GM18873 (cell line): ENCODE measurements at regions not wholly inside any gene's neighbourhood (a gene's known extent, or its start where the extent isn't known, plus 50 kb on each side); places are given as distances from the start of the nearest gene placed in this dataset.
"Not testable (repeated sequence)": the region's sequence is repeated elsewhere in the genome, so short reads cannot be mapped to it uniquely, and the experiment has no call there.

Source experiments
- ATAC-seq: cut with Tn5 transposase; IDR thresholded peaks from one replicate; pipeline ENCODE4 v1.9.1; 2021; ENCODE audit warnings: mild to moderate bottlenecking, moderate library complexity, moderate number of reproducible peaks; ENCODE audit not compliant: unreplicated experiment, low FRiP score

DNA sequence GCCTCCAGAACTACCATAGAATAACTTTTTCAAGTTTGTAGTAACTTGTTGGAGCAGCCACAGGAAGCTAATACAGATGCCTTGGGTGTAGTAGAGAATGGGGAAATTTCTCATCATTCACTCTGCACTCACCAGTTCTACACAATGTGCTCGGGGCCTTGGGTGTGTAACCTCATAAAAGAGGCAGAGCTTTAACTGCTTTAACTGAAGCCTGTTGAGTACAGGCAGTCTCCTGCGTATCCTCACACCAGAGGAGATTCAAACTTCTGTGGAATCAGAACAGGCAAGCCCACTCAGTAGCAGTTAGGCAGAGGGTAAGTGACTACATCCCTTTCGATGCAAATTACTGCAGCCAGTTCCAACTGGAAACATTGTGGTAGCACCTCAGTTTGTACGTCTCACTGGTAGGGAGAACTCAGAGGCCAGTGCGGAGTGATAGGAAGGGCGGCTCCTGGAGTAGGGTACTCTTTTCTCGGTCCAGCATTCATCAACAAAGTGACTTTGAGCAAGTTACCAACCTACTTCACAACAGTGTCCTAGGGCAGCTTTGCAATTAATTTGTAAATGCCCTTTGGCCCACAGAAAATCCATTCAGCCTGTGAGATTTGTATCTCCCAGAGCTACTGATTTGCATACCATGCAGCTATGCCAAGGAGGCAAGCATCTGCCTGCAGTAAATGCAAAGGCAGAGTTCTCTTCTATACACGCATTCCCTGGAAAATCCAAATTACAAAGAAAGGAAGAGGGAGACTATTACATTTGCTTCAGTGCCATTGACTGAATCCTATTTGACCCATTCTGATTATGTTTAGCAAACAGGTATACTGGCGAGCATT, 904.3 kb downstream of the DIAPH3 start:
- ATAC-seq, result no peak

DNA sequence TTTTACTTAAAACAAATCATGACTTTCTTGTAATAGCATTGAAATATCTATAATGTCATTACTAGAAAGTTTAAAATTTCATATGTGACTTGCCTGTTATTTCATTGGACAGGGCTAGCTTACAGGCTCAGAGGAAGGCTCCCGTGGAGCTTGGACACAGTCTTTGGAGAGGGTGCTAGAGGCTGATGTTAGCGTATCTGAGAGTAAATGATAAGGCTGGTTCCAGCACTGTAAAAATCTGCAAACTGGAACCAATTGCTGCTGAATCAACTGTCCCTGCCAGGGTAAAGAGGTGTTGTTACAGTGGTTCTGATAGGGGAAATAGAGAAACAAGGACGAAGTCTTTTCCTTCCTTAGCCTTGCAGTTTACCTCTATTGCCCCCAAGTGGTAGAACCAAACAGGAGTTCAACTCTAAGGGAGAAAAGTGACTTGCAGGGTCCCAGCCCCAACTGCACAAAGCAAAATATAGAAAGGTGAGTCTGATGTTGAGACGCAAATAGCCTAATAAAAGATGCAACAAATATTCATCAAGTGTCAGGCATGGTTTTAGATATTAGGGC, 901.7 kb downstream of the DIAPH3 start:
- ATAC-seq, result no peak

DNA sequence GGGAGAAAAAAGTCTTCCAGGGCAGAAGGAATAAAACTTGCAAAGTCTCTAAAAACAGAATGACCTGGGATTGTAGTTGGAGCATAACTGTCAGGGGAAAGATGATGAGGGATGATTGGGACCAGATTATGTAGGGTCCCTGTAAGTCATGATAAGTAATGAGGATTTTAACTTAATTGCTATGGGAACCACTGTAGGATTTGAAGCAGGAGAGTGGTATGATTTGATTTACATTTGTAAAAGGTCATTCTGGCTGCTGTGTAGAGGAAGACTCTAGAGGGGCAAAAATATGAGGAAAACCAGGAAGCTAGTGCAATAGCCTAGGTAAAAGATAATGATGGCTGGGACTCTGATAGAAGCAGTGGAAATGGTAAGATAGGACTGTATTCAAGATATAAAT, 900.2 kb downstream of the DIAPH3 start:
- no peak for ATAC-seq

DNA sequence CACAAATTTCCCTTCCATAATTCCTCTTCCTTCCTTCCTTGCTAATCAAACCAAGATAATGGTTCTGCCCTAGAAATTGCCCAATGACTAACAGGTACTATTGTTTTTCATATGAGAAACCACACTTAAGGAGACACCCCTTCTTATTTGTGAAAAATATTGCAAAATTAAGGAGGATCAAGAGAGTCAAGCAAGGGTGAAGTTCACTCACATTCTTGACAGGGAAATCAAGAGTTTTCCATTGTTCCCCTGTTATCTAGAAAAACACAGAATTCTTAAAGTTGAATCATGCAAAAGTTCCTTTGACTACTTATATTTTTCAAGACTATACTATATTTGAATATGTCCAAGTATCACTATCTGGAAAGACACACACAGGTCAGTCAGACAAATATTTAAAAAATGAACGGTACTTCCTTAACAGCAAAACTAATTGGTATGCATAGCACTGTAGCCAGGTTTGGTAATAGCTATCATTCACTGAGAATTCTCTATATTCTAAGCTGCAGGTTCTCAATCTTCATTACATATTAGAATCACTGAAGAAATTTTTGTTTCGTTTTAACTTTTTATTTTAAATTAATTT, 897.2 kb downstream of the DIAPH3 start:
- ATAC-seq, result no peak

DNA sequence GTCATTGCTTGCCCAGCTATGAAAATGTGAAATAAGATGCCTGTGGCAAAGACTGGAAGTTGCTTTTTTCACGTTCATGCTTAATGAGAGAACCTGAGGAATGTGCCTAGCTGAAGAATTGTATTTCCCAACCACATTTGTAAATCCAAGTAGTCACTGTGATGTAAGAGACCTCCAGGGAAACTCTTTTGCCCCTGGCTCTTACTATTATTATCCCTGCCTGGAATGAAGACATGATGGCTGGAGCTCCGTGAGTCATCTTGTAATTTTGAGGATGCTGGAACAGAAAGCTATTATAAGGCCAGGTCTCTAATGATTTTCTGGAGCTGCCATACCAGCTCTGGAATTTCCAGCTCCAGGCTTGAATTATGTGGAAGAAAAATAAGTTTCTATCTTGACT, 894.3 kb downstream of the DIAPH3 start:
- ATAC-seq, result no peak

DNA sequence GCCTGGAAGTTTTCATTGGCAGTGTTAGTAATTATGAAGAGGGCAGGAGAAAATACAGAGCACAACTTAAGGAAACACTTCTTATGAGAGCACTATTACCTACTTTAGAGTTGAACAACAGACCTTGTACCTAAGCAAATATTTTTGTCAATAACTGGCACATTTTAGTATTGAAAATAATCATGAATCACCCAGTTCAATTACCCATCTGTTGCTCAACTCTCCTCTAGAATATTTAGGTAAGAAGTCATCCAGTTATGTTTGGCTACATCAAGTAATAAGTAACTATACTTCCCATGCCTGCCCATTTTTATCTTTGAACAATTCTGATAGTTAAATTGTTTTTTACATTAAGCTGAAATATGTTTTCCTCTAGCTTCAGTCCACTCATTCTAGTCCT, 893.4 kb downstream of the DIAPH3 start:
- ATAC-seq, result no peak

DNA sequence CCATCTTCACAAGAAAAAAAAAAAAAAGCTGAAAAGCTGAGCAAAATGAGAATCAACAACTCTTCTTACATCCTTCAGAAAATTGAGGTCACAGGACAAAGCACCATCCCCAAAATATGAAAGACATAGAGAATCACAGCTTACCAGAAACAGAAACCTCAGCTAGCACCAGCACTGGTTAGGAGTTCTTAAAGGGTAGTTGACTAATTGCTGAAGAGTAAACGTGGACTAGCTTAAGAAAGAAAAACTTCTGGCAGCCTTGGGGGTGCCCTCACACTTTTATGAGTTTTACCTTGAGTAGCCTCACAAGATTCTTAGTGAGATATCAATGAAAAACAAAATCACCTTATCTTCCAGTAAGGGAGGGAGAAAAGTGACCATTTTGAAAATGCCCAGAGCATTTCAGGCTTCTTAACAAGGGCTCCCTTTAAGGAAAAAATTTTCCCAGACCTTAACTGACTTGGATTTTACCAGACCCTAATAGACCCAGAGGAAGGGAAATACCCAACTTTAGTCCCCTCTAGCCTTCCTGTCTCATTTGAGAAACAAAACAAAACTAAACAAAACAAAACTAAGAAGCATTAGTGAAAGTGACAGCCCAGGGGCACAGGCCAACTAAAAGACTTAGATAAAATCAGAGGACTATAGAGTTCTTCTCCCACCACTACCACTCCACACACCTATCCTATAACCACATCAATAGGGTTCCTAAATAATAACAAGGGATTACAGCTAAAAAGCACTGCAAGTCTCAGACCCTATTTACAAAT, 888.6 kb downstream of the DIAPH3 start:
- no peak for ATAC-seq

DNA sequence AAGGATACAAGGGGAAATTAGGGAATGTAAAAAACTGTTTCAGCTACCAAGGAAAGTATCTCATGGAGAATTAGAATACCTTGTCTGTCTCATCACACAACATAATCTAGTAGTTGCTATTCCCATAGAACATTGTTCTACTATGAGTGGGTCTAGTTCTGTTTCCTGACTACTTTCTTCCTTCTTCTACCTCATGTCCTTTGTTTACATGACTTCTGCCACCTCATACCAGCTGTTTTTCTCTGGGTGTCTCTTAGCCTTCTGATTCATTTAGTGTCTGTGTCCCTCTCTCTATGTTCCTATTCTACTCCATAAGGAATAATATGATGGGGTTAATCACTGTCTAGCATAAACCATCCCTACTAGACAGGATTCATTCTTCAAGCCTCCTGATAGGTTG, 887.3 kb downstream of the DIAPH3 start:
- no peak for ATAC-seq

DNA sequence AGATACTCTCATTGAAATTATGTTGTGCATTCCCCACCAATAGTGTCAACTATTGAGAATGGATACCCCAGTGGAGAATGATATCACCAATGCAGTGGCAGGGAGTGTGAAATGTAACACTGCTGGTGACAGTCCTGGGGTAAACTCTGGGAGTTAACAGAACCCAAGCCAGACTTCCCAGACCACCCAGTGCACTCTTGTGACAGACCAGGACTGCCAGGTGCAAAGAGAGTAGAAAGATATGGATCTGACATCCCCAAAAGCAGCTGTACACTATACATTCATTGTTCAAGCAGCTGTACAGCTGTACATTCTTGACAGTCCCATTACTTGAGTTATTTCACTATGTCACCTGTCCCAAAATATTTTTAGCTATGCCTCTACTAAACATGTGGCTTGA, 886.6 kb downstream of the DIAPH3 start:
- ATAC-seq, result no peak

DNA sequence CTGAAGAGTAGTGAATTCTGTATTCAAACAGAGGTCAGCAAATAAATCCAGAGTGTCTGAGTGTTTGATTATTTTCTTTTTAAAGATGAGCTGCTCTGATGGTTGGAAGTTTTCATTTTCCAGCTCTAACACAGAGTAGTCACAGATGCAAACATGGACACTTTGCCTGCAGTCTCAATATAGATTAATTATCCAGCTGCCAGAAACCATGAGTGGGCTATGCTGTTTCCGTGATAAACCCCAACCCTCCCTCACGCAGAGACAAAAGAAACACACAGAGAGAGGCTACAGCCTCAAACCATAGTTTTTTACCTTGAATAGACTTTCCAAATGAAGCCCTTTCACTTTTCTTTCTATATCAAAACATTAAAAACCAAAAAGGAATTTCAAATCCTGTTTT, 884.7 kb downstream of the DIAPH3 start:
- no peak for ATAC-seq

DNA sequence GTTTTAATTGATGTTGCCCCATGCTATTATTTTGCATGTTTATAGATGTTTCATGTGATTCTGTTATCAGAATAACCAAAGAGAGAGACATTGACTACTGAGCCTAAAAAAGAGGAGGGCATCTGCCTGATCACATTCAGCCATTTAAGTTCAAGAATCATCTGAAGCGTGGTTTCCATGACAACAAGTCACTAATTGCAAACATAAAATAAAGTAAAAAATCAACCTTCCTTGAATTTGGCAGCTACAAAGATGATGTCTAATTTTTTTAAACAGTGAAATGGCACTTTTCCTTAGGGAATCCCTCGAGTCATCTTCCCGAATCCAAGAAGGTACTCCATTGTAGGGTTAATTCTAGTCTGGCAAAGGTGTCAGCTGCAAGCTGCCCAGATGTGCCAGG, 884.2 kb downstream of the DIAPH3 start:
- ATAC-seq, result no peak

DNA sequence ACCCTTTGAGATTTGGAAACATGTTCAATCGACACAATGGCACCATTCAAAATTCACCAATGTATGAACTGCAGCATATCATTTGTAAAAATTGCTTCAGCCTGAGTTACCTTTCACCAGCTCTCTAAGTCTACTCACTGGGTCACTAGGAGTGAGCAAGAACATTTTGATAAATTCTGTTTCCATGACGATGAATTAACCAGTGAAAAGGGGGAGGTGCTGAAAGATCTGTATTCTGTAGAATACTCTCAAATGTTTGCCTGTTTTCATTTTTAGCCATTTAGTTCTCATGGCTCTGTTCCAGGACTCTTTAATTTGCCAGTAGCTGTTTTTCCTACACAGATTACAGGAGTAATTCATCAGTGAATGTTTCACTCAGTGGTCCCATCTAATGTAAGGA, 883.4 kb downstream of the DIAPH3 start:
- ATAC-seq, result no peak

DNA sequence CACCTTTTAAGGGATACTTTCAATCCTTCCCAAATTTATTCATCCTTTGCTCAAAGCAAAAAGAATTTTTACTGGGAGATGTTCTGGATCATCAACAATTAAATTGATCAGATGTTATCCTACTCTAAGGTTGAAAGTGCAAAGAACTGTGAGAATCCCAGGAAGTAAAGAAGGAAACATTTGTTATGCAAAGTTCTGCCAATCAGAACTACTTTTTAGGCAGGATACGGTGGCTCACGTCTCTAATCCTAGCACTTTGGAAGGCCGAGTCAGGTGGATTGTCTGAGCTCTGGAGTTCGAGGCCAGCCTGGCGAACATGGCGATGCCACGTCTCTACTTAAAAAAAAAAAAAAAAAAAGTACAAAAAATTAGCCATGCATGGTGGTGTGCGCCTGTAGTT, 882.3 kb downstream of the DIAPH3 start:
- no peak for ATAC-seq

DNA sequence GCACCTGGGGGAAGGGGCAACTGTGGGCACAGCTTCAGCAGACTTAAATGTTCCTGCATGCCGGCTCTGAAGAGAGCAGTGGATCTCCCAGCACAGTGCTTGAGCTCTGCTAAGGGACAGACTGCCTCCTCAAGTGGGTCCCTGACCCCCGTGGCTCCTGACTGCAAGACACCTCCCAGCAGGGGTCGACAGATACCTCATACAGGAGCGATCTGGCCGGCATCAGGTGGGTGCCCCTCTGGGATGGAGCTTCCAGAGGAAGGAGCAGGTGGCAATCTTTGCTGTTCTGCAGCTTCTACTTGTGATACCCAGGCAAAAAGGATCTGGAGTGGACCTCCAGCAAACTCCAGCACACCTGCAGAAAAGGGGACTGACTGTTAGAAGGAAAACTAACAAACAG, 871.5 kb downstream of the DIAPH3 start:
- ATAC-seq, result not testable (repeated sequence)

DNA sequence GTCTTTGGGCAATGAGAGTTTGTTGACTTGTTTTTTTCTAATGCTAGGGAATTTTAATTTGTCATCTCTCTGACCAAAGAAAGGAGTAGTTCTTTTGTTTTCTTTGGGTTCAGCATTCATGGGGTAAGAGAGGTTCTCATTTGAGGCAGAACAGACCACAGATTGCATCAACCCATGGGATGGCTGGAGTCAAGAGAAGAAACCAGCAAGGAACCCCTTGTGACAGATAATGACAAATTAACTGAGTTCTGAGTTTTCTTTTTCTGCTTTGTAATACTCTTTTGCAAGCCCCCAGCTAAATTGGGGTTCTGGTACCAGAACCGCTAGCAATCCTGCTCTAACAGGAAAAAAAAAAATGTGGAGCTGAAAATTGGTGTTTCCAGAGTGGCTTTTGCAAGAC, 864.1 kb downstream of the DIAPH3 start:
- no peak for ATAC-seq

DNA sequence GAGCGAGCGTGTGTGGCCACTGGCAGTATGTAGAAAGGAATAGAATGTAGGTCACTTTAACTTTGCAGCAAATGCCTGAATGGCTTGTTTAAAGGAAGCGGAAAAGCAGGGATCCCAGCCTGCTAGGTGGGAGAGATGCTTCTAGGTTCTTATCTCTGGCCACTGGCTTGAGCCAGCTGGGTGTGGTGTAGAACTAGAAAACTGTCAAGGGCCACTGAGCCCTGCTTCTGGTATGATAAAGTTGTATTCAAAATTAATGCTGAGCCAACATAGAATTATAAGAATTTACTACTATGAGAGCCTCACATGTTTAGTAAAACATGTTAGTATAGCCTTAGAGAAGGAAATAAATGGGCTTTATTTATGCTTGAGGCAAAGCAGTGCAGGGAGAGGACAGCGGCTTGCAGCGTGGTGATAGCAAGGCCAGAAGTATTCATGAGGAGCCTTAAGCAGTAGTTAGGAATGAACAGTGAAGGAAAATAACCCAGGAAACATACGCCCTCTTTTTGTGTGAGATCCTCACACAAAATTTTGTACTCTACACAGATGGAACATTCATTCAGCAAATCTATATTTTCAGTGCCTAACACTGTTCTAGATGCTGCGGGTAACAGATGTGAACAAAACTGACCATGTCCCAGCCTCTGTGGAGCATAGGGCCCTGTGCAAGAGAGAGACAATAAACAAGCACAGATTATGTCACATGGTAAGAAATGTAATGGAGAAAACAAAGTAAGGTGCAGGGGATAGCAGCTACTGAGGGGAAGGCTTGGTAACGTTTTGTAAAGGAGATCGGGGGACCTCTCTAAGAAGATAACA, 863.2 kb downstream of the DIAPH3 start:
- ATAC-seq, result no peak

DNA sequence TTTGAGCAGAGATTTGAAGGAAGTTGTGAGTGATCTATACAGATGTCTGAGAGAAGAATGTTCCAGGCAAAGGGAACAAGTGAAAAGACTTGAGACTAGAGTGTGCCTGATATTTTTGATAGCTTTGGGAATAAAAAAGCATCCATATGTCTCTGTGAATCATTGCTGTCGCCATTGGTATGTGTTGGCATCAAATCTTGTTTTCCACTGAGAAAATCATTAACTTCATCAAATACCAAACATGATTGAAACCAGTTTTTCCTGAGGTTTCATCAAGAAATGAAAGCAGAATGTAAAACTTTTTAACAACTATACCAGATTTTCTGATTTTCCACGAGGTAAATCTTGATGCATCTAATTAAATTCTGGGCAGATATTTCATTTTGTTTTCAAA, 862.6 kb downstream of the DIAPH3 start:
- no peak for ATAC-seq

DNA sequence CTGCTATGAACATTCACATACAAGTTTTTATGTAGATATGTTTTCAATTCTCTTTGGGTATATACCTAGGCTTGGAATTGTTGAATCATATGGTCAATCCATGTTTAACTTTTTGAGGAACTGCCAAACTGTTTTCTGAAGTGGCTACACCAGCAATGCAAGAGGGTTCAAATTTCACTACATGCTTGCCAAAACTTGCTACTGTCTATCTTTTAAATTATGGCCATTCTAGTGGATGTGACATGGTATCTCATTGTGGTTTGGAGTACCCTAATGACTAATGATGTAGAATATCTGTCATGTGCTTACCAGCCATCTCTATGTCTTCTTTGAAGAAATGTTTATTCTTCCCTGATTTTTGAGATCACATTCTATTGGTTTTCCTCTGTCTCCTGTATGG, 860.3 kb downstream of the DIAPH3 start:
- ATAC-seq, result no peak

DNA sequence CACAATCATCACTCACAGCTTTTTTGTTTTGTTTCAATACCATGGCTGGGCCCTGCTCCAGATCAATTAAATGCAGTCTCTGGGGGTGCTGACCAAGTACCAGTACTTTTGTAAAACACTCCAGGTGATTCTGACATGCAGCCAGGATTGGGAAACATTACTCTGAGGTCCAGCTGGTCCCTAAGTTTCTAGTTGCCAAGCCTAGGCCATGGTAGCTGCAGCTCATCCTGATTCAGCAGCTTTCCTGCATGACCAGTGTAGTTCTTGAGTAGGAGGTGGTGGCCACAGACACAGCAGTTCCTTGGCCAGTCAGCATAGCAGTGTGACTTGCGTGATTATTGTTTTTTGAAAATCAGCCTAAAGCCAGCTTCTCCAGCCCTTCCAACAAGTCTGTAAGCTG, 859.1 kb downstream of the DIAPH3 start:
- no peak for ATAC-seq

DNA sequence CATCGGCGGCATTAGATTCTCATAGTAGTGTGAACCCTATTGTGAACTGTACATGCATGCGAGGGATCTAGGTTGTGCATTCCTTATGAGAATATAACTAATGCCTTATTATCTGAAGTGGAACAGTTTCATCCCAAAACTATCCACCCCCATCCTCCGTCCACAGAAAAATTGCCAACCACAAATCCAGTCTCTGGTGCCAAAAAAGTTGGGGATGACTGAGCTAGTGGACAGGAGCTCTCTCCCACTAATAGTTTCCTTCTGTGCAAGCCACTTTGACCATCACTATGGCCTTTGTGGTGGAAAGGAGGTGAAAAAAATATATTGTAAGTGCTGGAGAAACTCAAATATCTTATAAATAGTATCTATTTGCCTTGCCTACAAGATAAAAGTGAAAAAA, 857.8 kb downstream of the DIAPH3 start:
- no peak for ATAC-seq
